SK-N-SH (cell line): ENCODE measurements at regions not wholly inside any gene's neighbourhood (a gene's known extent, or its start where the extent isn't known, plus 50 kb on each side); places are given as distances from the start of the nearest gene placed in this dataset.

Experiments
- CTCF ChIA-PET: fragments of 300-600, 350-600 bp; formaldehyde crosslinking; extraction: SDS; loops from one replicate; lab custom pipeline; 2021; lab: Yijun Ruan, JAX
- POLR2A ChIA-PET: fragments of 350-600 bp; sonication (Branson Sonifier 250); formaldehyde crosslinking; extraction: SDS; loops from one replicate; lab custom pipeline; 2020; ENCODE audit warnings: antibody characterized with exemption, inconsistent platforms; lab: Yijun Ruan, JAX
- DNase-seq: peaks from one replicate; pipeline ENCODE4 v3.0.0; 2012
- H2AFZ ChIP-seq: fragments of 200-600 bp; sonication (generic); 2 replicates; pipeline ENCODE4 v1.8.1; 2016; ENCODE audit warnings: antibody characterized with exemption, mild to moderate bottlenecking, low read depth
- H3F3A ChIP-seq: fragments of 200-600 bp; sonication (generic); replicated peaks from 2 replicates; pipeline ENCODE3; 2016; ENCODE audit warnings: antibody characterized with exemption, mild to moderate bottlenecking; ENCODE audit not compliant: insufficient read depth
- H3K27ac ChIP-seq, 2 experiments: fragments of 200-500 bp in 1 of 2; fragments of 200-600 bp in 1 of 2; sonication (Bioruptor generic) in 1 of 2; sonication (generic), shearing (Covaris generic) in 1 of 2; 2 replicates each; pipeline versions ENCODE4 v1.5.1 to v1.6.1; 2014 to 2016; ENCODE audit warnings: low read depth in 2 of 2, inconsistent platforms in 1 of 2, low read length in 1 of 2, mild to moderate bottlenecking in 1 of 2, mixed read lengths in 1 of 2
- H3K27me3 ChIP-seq: fragments of 200-600 bp; sonication (generic), shearing (Covaris generic); 2 replicates; pipeline ENCODE4 v1.6.1; 2016; ENCODE audit warnings: mixed run types; ENCODE audit not compliant: insufficient read depth
- H3K36me3 ChIP-seq, 2 experiments: fragments of 200-500 bp in 1 of 2; fragments of 200-600 bp in 1 of 2; sonication (Bioruptor generic) in 1 of 2; sonication (generic) in 1 of 2; replicated peaks in 1 of 2; 2 replicates each; pipeline versions ENCODE3 to v1.5.1; 2014 to 2016; ENCODE audit warnings: low read length in 1 of 2, mild to moderate bottlenecking in 1 of 2; ENCODE audit not compliant: insufficient read depth in 2 of 2, control insufficient read depth in 1 of 2
- H3K4me1 ChIP-seq, 2 experiments: fragments of 200-500 bp in 1 of 2; fragments of 200-600 bp in 1 of 2; sonication (Bioruptor generic) in 1 of 2; sonication (generic), shearing (Covaris generic) in 1 of 2; 2 replicates each; pipeline versions ENCODE4 v1.5.1 to v1.6.1; 2014 to 2016; ENCODE audit warnings: low read depth in 1 of 2, low read length in 1 of 2, mixed run types in 1 of 2; ENCODE audit not compliant: insufficient read depth in 2 of 2, control insufficient read depth in 1 of 2
- H3K4me2 ChIP-seq: fragments of 200-600 bp; sonication (generic), shearing (Covaris generic); 2 replicates; pipeline ENCODE4 v1.6.1; 2017; ENCODE audit warnings: mixed run types
- H3K4me3 ChIP-seq, 2 experiments: fragments of 200-500 bp in 1 of 2; fragments of 200-600 bp in 1 of 2; sonication (Bioruptor generic) in 1 of 2; sonication (generic), shearing (Covaris generic) in 1 of 2; 2 replicates each; pipeline versions ENCODE4 v1.5.1 to v1.8.1; 2014 to 2016; ENCODE audit warnings: low read depth in 2 of 2, inconsistent platforms in 1 of 2, low read length in 1 of 2, mild to moderate bottlenecking in 1 of 2, mixed read lengths in 1 of 2, moderate library complexity in 1 of 2
- H3K79me2 ChIP-seq: fragments of 200-600 bp; sonication (generic); 2 replicates; pipeline ENCODE4 v1.8.1; 2017; ENCODE audit warnings: mild to moderate bottlenecking; ENCODE audit not compliant: insufficient read depth
- H3K9ac ChIP-seq: fragments of 200-600 bp; sonication (generic); 2 replicates; pipeline ENCODE4 v1.6.1; 2017; ENCODE audit warnings: mixed run types
- H3K9me2 ChIP-seq: fragments of 200-600 bp; sonication (generic); 2 replicates; pipeline ENCODE4 v1.6.1; 2017; ENCODE audit warnings: mixed run types
- H3K9me3 ChIP-seq: fragments of 200-600 bp; sonication (generic); 2 replicates; pipeline ENCODE4 v1.6.1; 2017; ENCODE audit warnings: mixed run types, mild to moderate bottlenecking, moderate library complexity
- H4K20me1 ChIP-seq: fragments of 200-600 bp; sonication (generic); 2 replicates; pipeline ENCODE4 v1.6.1; 2017; ENCODE audit warnings: mild to moderate bottlenecking, mixed run types; ENCODE audit not compliant: insufficient read depth
- ELF1 ChIP-seq: IDR thresholded peaks from 2 replicates; pipeline ENCODE4 v1.4.0; 2012
- GABPA ChIP-seq: IDR thresholded peaks from 2 replicates; pipeline ENCODE4 v1.4.0; 2012; ENCODE audit warnings: low read depth, mild to moderate bottlenecking
- JUND ChIP-seq: IDR thresholded peaks from 2 replicates; pipeline ENCODE4 v1.4.0; 2012
- NFIC ChIP-seq: IDR thresholded peaks from 2 replicates; pipeline ENCODE4 v1.4.0; 2012; ENCODE audit warnings: borderline replicate concordance
- PBX3 ChIP-seq: IDR thresholded peaks from 2 replicates; pipeline ENCODE4; 2012
- RAD21 ChIP-seq: IDR thresholded peaks from 2 replicates; pipeline ENCODE4 v1.6.1; 2012; ENCODE audit warnings: mild to moderate bottlenecking, low read length
- RCOR1 ChIP-seq: fragments of 150-350 bp; IDR thresholded peaks from 2 replicates; pipeline ENCODE4 v1.6.1; 2017; ENCODE audit warnings: antibody characterized with exemption, low read length
- REST ChIP-seq: IDR thresholded peaks from 2 replicates; pipeline ENCODE4 v1.6.1; 2012; ENCODE audit warnings: mild to moderate bottlenecking, low read depth, low read length, moderate library complexity
- TAF1 ChIP-seq: IDR thresholded peaks from 2 replicates; pipeline ENCODE4 v1.6.1; 2012; ENCODE audit warnings: low read depth, mild to moderate bottlenecking, low read length, moderate library complexity, borderline replicate concordance
- TCF12 ChIP-seq: IDR thresholded peaks from 2 replicates; pipeline ENCODE4 v1.4.0; 2012
- whole genome bisulfite sequencing: methylation state at CpG from one replicate; pipeline ENCODE4 v1.1.6; 2017; ENCODE audit warnings: low lambda C conversion rate; 5-methylcytosine and 5-hydroxymethylcytosine counted together

DNA sequence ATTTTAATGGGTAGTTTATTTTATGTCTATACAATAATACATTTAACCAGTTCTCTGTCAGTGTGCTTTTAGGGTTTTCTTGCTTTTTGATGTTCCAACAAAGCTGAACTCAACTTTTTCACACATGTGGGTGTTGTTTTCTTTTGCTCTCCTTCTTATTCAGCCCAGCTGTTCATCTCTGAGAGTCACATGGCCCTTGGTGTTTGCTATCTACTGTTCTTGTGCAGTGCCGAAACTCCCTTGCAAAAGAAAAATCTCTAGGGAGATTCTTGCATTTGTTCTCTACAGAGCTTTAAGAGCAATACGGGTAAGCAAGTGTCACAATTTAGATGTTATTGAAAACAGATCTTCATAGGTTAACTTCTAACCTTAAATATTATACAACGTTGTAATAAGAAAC, 281.1 kb upstream of the CXADR start:
- H3K27ac ChIP-seq: no peak overlapping the region
- H3K9ac ChIP-seq: no peak overlapping the region
- no peaks in the 10 kb centered on the region for H3K9me2 ChIP-seq
- no peak overlapping the region for H3K4me3 ChIP-seq
- CTCF ChIA-PET: interaction anchor here (1.2 to 1.6 kb wide), 2 partner anchors 12 to 172 kb away, joined by 3 to 4 read pairs; no protein-coding TSS in a partner anchor
- POLR2A ChIA-PET: no interaction called here
- H3K36me3 ChIP-seq: no peaks in the 10 kb centered on the region
- no peaks in the 10 kb centered on the region for H3F3A ChIP-seq
- no peaks in the 10 kb centered on the region for H3K27me3 ChIP-seq
- H3K9me3 ChIP-seq: no peaks in the 10 kb centered on the region
- no peaks in the 10 kb centered on the region for H3K4me1 ChIP-seq
- no peak overlapping the region for H2AFZ ChIP-seq
- TF ChIP-seq JUND: no peak
- TF ChIP-seq TAF1: no peak
- TF ChIP-seq RAD21: no peak
- TF ChIP-seq REST: no peak
- no peak for TF ChIP-seq GABPA
- TF ChIP-seq NFIC: no peak
- TF ChIP-seq, all 33 proteins: peak for 0
- Histone ChIP-seq H4K20me1 (no peaks in the 10 kb centered on the region), H3K79me2 (no peaks in the 10 kb centered on the region), H3K4me2 (no peak overlapping the region)
- no peak for DNase-seq
- WGBS: 34% methylated on average over 3 of the region's 3 CpGs

GRCh38 chr21:17238468-17238867, 274.4 kb upstream of the CXADR start:
- Histone ChIP-seq H3K36me3 (no peaks in the 10 kb centered on the region), H3K9me2 (no peaks in the 10 kb centered on the region), H4K20me1 (no peaks in the 10 kb centered on the region), H3F3A (no peaks in the 10 kb centered on the region), H3K79me2 (no peaks in the 10 kb centered on the region), H3K4me1 (no peaks in the 10 kb centered on the region), H3K27me3 (no peaks in the 10 kb centered on the region), H3K9ac (no peak overlapping the region), H3K4me2 (no peak overlapping the region), H2AFZ (no peak overlapping the region), H3K4me3 (no peak overlapping the region), H3K27ac (no peak overlapping the region), H3K9me3 (no peaks in the 10 kb centered on the region)
- ChIA-PET CTCF (no interaction called here), POLR2A (no interaction called here)
- TF ChIP-seq RCOR1 (no peak), TCF12 (no peak), JUND (no peak), ELF1 (no peak), PBX3 (no peak), RAD21 (no peak)
- no peak for DNase-seq
